Activated CD8-positive, alpha-beta T cell treated with anti-CD3 and anti-CD28 coated beads for 36 hours (primary cell): ENCODE measurements at regions not wholly inside any gene's neighbourhood (a gene's known extent, or its start where the extent isn't known, plus 50 kb on each side); places are given as distances from the start of the nearest gene placed in this dataset.
"Not testable (repeated sequence)": the region's sequence is repeated elsewhere in the genome, so short reads cannot be mapped to it uniquely, and the experiment has no call there.

Experiments used
- ATAC-seq: fragments of 200-7000 bp; cut with Tn5 transposase; one replicate; pipeline ENCODE4 v1.10.0; 2021; ENCODE audit warnings: mild to moderate bottlenecking, moderate library complexity
- CTCF ChIA-PET: fragments of 350-600 bp; sonication (Branson Sonifier 250); formaldehyde crosslinking; loops from one replicate; lab custom pipeline; 2021; ENCODE audit warnings: antibody characterized with exemption; lab: Charles Lee
- POLR2A ChIA-PET: fragments of 350-600 bp; sonication (Branson Sonifier 250); formaldehyde crosslinking; loops from one replicate; lab custom pipeline; 2021; ENCODE audit warnings: antibody characterized with exemption; lab: Charles Lee
- DNase-seq: peaks from one replicate; pipeline ENCODE4 v3.0.0-alpha.2; 2020
- H3K27ac Mint-ChIP-seq: one replicate; pipeline ENCODE4 v1.8.0; 2021; ENCODE audit warnings: mild to moderate bottlenecking, mixed read lengths
- H3K27me3 Mint-ChIP-seq: one replicate; pipeline ENCODE4 v1.8.0; 2021; ENCODE audit warnings: mixed read lengths
- H3K36me3 Mint-ChIP-seq: one replicate; pipeline ENCODE4 v1.8.0; 2021; ENCODE audit warnings: low read depth, mixed read lengths
- H3K4me1 Mint-ChIP-seq: one replicate; pipeline ENCODE4 v1.8.0; 2021; ENCODE audit warnings: low read depth, mixed read lengths
- H3K4me3 Mint-ChIP-seq: one replicate; pipeline ENCODE4 v1.8.0; 2021; ENCODE audit warnings: mild to moderate bottlenecking, moderate library complexity, mixed read lengths
- H3K9me3 Mint-ChIP-seq: one replicate; pipeline ENCODE4 v1.8.0; 2021; ENCODE audit warnings: mixed read lengths
- intact Hi-C: fragments of 100-400 bp; cut with micrococcal nuclease; formaldehyde crosslinking; loops from one replicate; pipeline ENCODE4 v1.10.0; 2022
- TF ChIP-seq, protein P1 (sequence below): fragments of 200-600 bp; IDR thresholded peaks from one replicate; pipeline ENCODE4 v1.8.0; 2022; ENCODE audit warnings: antibody characterized with exemption, mild to moderate bottlenecking

DNA sequence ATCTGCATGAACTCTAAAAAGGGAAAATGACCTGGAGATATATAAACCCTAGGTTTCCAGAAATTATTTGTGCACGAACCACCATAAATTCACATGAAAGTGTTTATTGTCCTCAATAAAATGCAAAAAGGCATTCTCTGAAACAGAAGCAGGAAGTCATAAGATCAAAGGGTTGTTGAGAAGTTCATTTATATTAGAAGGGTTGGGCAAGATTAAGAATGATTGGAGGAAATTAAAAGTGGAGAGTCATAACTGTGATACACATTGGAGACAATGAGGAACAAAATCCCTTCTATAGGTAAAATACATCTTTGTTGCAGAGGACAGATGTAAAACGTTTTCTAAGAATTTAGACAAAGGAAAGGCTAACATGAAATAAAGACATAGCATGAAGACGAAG, 476.8 kb downstream of the CBLN4 start:
- H3K27me3 Mint-ChIP-seq = no peaks in the 10 kb centered on the region
- CTCF ChIA-PET = no interaction called here
- no peaks in the 10 kb centered on the region for H3K4me1 Mint-ChIP-seq
- TF ChIP-seq, protein P1, sequence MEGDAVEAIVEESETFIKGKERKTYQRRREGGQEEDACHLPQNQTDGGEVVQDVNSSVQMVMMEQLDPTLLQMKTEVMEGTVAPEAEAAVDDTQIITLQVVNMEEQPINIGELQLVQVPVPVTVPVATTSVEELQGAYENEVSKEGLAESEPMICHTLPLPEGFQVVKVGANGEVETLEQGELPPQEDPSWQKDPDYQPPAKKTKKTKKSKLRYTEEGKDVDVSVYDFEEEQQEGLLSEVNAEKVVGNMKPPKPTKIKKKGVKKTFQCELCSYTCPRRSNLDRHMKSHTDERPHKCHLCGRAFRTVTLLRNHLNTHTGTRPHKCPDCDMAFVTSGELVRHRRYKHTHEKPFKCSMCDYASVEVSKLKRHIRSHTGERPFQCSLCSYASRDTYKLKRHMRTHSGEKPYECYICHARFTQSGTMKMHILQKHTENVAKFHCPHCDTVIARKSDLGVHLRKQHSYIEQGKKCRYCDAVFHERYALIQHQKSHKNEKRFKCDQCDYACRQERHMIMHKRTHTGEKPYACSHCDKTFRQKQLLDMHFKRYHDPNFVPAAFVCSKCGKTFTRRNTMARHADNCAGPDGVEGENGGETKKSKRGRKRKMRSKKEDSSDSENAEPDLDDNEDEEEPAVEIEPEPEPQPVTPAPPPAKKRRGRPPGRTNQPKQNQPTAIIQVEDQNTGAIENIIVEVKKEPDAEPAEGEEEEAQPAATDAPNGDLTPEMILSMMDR = no peak
- POLR2A ChIA-PET = no interaction called here
- no peak overlapping the region for H3K4me3 Mint-ChIP-seq
- H3K27ac Mint-ChIP-seq = no peak overlapping the region
- DNase-seq (no peak), ATAC-seq (no peak)
- peaks cover 2% of the 10 kb centered on the region for H3K9me3 Mint-ChIP-seq
- intact Hi-C loops = no loop called here
- H3K36me3 Mint-ChIP-seq = no peaks in the 10 kb centered on the region

- intact Hi-C loops = no loop called here
- ATAC-seq (no peak), DNase-seq (no peak)
- TF ChIP-seq, protein P1 = no peak
- H3K27me3 Mint-ChIP-seq = no peaks in the 10 kb centered on the region
- CTCF ChIA-PET = no interaction called here
- peaks cover 2% of the 10 kb centered on the region for H3K9me3 Mint-ChIP-seq
- POLR2A ChIA-PET = no interaction called here
- H3K27ac Mint-ChIP-seq = no peak overlapping the region
- H3K36me3 Mint-ChIP-seq = no peaks in the 10 kb centered on the region
- no peak overlapping the region for H3K4me3 Mint-ChIP-seq
- H3K4me1 Mint-ChIP-seq = no peaks in the 10 kb centered on the region
These were observed 483.0 kb downstream of the CBLN4 start for GRCh38 chr20:55522296-55522815.

- H3K9me3 Mint-ChIP-seq, ATAC-seq, CTCF ChIA-PET, DNase-seq, H3K27ac Mint-ChIP-seq, intact Hi-C loops, H3K4me1 Mint-ChIP-seq, POLR2A ChIA-PET, H3K4me3 Mint-ChIP-seq, H3K27me3 Mint-ChIP-seq, H3K36me3 Mint-ChIP-seq: not testable (repeated sequence)
These were observed 487.7 kb downstream of the CBLN4 start for GRCh38 chr20:55517584-55517983.

- Mint-ChIP-seq H3K4me3 (no peak overlapping the region), H3K4me1 (no peaks in the 10 kb centered on the region), H3K27ac (no peak overlapping the region), H3K27me3 (no peaks in the 10 kb centered on the region), H3K36me3 (no peaks in the 10 kb centered on the region), H3K9me3 (no peaks in the 10 kb centered on the region)
- ChIA-PET CTCF (no interaction called here), POLR2A (no interaction called here)
- ATAC-seq = no peak
- DNase-seq = no peak
- TF ChIP-seq, protein P1 = no peak
- intact Hi-C loops = no loop called here
These were observed 489.5 kb downstream of the CBLN4 start for GRCh38 chr20:55515832-55516231.

DNA sequence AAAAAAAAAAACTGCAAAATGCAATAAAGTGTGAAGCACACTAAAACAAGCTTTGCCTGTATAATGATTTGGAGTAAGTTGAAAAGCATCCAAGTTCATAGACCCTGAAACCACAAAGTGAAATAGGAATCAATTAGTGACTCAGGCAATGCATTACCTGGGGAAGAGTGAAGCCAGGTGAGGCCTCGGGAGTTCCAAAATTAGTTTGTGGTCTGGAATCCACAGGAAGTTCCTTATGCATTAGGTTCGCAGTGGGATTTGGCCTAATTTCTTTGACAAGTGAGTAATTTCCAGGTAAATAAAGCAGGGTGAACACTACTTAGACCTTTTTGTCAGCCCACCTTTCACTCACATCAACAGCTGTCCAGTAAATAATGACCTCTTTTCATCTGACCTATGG, 490.8 kb downstream of the CBLN4 start:
- Mint-ChIP-seq H3K36me3 (no peaks in the 10 kb centered on the region), H3K27ac (no peak overlapping the region), H3K4me3 (no peak overlapping the region), H3K27me3 (no peaks in the 10 kb centered on the region), H3K9me3 (no peaks in the 10 kb centered on the region), H3K4me1 (no peaks in the 10 kb centered on the region)
- intact Hi-C loops = no loop called here
- POLR2A ChIA-PET = no interaction called here
- no peak for DNase-seq
- TF ChIP-seq, protein P1 = no peak
- CTCF ChIA-PET = no interaction called here
- ATAC-seq = no peak

GRCh38 chr20:55513954-55514353, 491.4 kb downstream of the CBLN4 start:
- H3K4me3 Mint-ChIP-seq = no peak overlapping the region
- ATAC-seq = no peak
- no peak overlapping the region for H3K27ac Mint-ChIP-seq
- no peaks in the 10 kb centered on the region for H3K27me3 Mint-ChIP-seq
- no peaks in the 10 kb centered on the region for H3K4me1 Mint-ChIP-seq
- DNase-seq = no peak
- intact Hi-C loops = no loop called here
- H3K9me3 Mint-ChIP-seq = no peaks in the 10 kb centered on the region
- ChIA-PET CTCF (no interaction called here), POLR2A (no interaction called here)
- H3K36me3 Mint-ChIP-seq = no peaks in the 10 kb centered on the region
- TF ChIP-seq, protein P1 = no peak
